ENCODE measurements at regions not wholly inside any gene's neighbourhood (a gene's known extent, or its start where the extent isn't known, plus 50 kb on each side); places are given as distances from the start of the nearest gene placed in this dataset.

DNA sequence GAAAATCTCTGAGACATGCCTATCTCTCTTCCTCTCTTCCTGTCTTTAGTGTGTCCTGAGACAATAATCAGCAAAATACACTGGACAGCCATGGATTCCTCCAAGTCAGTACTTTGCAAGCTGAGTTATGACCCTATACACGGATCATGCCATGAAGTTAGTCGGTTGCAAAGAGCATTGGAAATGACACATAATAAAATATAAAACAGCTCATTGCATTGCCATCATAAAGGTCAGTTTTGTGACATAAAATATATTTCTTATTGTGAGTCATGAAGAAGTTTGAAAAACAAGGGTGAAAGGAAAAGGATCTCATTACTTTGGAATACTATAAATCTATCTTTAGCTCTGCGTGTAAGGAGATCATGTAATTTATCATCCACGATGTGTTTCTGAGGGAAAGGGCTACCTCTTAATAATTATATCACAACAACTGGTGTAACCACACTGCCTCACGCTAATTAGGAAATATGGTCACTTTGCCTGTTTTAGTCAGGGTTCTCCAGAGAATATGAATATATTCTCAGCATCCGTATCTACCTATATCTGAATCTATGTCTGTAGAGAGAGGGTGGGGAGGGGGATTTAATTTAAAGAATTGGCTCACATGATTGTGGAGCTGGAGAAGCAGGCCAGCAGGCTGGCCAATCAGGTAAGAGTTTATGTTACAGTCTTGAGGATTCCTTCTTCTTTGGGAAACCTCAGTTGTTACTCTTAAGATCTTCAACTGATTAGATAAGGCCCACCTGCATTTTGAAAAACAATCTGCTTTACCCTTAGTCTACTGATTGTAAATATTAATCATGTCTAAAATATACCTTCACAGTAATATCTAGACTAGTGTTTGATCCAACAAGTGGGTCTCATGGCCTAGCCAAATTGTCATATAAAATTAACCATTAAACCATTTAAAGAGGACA lies 198.8 kb downstream of the FAT3 start:
- no peak for DNase-seq (ENCODE audit: extremely low read depth, low read depth)

DNA sequence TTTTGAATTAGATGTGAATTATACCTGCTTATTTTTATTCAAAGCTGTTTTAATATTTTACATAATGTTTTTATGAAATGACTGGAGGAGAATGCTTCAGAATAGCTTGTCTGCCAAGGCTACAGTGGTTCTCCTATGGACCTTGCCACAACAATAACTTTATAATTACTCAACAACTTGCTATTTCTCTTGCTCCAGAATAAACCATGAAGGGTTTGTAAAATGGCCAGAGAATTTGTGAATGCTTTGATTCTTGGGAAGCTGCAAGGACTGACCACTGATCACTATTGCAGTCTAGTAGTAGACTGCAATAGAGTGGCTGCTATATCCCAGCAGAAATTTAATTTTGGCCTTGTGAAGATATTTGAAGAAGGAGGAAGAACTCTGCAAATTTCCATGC lies 199.7 kb downstream of the FAT3 start:
- no peak for DNase-seq (ENCODE audit: extremely low read depth, low read depth)

DNA sequence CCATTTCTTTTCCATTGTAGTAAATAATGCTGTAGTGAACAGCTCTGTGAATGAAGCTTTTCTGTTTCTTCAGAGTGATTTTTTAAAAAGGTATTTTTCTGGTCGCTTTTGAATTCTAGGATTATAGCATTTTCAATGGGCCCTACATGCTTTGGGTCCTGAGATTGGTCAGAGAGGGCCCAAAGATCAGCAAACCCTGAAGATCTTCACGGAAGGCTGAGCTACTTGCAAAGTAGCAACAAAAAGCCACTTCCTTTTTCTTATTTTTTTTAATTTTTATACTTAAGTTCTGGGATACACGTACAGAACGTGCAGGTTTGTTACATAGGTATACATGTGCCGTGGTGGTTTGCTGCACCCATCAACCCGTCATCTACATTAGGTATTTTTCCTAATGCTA lies 200.5 kb downstream of the FAT3 start:
- no peak for DNase-seq (ENCODE audit: extremely low read depth, low read depth)

DNA sequence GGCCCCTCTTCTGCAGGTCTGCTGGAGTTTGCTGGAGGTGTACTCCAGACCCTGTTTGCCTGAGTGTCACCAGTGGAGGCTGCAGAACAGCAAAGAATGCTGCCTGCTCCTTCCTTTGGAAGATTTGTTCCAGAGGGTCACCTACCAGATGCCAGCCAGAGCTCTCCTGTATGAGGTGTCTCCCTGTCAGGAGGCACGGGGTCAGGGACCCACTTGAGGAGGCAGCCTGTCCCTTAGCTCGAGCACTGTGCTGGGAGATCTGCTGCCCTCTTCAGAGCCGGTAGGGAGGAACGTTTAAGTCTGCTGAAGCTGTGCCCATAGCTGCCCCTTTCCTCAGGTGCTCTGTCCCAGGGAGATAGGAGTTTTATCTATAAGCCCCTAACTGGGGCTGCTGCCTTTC lies 207.9 kb downstream of the FAT3 start:
- no peak for DNase-seq (ENCODE audit: extremely low read depth, low read depth)

DNA sequence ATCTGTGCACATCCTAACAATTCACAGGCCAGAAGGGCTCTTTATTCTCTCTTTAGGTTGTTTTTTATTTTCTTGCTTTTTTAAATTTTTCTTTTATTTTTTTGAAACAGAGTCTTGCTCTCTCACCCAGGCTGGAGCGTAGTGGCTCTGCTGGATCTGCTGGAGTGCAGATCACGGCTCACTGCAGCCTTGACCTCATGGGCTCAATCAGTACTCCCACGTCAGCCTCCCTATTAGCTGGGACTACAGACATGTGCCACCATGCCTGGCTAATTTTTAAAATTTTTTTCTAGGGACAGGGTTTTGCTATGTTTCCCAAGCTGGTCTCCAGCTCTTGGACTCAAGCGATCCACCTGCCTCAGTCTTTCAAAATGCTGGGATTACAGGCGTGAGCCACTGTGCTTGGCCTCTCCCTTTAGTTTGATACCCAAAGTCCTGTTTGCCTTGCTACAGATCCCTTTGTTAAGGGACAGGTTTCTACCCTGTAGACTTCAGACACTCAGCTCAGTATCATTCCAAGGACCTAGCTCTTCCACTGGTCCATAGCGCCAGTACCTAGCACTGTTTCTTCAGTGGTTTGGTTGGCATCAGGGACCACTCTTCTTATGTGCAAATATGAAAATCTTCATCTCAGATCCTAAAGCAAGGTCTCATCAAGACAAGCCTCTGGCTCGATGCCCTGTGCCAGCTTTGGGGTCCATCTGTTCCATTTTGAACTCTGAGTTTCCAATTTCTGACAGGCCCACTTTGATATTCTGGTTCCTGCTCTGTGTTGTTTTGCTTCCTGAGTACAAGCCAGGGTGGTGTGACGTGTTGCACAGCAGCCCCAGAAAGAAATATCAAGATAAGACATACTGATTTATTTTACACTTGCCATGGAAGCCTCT lies 211.7 kb downstream of the FAT3 start:
- no peak for DNase-seq (ENCODE audit: extremely low read depth, low read depth)

DNA sequence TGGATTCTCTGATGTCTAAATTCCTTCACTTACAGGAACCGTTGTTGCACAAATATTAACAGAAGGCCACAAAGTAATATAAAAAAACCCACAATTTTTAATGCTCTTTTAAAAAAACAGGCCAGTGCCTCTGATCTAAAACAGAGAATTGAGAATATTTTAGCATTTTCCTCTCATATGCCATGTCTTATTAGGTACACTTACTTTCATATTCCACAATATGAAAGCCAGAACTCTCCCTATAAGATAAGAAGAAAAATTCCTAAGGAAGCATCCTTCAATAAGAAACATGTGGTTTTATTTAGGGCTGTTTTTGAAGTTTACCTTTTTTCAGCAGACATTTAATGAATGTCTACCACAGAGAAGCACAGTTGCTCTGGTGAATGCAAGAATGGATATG lies 214.5 kb downstream of the FAT3 start:
- DNase-seq (ENCODE audit: extremely low read depth, low read depth) = no peak

DNA sequence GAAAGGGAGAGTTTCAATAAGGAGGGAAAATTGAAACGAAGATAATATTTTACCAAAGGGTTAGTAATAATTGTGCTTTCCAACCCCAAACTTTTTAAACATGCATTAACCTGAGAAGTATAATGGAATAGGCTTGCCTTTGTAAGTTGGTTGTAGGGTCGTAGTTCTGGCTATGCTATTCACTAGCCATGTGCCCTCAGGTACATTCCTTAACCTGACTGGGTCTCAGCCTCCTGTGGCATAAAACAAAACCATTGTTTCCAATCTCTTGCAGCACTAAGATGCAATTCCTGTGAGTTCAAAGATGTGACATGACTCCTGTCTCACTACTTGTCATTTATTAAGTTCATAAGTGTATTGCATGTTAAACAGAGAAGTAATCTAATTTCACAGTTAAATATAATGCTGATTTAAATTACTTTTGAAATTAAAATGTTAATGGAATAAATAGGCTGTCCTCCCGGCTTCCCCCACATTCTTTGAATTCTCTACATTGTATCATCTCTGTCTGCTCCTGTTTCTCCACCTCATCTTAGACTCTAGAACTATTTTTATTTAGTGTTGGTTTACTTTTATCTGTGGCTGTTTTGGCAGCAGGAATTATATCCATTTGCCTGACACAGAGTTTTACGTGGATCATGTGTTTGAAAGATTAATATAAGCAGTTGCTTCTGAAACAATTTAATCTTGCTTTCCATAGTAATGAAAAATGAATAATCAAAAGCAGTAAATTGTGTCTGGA lies 216.3 kb downstream of the FAT3 start:
- DNase-seq (ENCODE audit: extremely low read depth, low read depth) = no peak

DNA sequence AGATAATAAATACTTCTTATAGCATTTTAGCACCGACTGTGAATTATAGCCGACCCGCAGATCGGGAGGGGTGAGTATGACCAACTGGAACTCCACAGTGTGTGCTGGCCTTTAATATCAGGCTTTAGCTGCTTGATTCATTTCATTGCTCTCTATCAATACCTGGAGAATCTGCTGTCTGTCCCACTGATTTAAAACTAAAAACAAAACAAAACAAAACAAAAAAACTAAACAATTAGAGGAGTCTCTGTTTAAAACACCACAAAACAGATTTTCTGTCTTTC lies 216.8 kb downstream of the FAT3 start:
- DNase-seq (ENCODE audit: extremely low read depth, low read depth) = no peak

DNA sequence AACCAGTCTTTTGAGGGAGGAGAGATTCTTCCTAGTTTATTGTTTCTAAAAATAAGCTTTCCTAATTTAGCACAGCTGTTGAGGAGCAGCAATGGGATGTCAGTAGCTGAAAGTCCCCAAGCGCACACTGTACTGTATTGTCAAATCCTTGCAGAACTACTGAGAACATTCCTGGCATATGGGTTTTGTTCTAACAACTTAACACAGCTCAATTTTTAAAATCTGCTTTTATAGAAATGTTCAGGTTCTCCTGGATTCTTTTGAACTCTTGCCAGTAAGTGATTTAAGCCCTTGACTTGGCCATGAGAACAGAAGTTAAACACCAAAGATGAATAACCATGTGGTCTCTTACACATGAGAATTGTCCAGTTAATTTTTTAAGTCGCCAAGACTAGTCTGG lies 218.6 kb downstream of the FAT3 start:
- DNase-seq (ENCODE audit: extremely low read depth, low read depth) = no peak

DNA sequence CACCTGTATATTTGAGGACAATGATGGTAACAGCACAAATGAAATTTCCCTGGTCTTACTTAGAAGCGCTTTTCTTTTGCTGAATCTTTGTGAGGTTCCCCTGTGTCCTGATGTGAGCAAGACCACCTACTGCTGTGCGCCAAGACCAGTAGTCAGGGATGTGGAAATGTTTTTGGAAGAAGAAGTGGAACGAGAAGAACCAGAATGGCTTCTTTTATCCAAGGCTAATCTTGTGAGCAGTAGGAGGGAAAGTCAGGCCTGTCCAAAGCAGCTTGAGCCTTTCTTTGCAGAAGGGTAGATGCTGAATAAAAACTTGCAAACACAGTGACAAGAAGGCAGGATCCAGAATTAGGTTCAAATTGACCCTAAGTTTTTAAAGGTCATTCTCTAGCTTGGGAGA lies 223.0 kb downstream of the FAT3 start:
- no peak for DNase-seq (ENCODE audit: extremely low read depth, low read depth)

DNA sequence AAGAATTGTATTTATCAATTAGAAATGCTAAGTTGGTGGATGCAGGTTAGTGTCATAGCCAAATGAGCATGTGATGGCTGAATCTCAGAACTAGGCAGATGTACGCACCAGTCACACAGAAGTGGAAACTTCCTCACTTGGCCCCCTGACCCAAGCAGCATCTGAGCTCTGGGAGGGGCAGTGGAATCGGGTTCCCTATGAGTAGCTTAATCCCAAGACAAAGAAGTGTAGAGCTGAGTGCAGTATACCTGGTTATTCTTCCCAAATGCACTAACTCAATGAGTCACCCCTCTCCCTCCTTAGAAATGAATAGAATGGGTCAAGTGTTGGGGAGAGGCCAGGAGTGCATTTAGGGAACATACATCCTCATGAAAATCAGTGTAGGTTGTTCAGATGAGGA lies 224.6 kb downstream of the FAT3 start:
- DNase-seq (ENCODE audit: extremely low read depth, low read depth) = no peak

DNA sequence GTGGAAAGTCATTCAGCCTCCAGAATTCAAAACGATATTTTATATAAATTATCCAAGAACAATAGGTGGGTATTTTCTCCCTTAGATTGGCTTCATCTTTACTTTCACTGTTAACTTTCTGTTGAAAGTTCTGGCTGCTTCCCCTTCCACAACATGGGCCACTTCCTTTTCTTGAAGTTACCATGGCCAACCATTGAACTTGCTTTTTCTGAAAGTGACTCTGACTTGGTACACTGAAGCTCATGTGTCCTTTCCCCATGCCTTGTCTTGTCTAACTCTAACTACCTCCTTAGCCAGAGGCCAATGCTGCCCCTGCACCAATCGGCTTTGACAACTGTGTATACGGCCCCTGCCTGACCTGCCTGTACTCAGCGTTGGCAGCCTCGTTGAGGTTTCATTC lies 225.2 kb downstream of the FAT3 start:
- DNase-seq (ENCODE audit: extremely low read depth, low read depth) = no peak

DNA sequence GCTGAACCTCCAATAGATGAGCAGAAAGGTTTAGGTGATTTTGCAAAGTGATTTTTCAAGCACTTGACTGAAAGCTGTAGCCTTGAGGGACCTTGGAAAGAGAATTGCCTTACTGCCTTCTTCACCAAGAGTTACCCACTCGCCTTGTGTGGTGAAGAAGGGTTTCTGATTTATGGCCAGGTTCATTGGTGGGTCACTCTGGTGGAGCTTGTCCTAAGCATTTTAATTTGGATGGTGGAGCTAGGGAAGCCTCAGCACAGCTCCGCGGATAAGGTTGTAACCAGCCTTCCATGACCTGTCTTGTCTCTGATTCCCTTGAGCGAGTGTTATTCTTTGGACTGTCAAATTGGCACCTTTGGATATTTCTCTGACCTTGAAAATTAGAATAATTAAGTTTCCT lies 226.4 kb downstream of the FAT3 start:
- DNase-seq (ENCODE audit: extremely low read depth, low read depth) = no peak

DNA sequence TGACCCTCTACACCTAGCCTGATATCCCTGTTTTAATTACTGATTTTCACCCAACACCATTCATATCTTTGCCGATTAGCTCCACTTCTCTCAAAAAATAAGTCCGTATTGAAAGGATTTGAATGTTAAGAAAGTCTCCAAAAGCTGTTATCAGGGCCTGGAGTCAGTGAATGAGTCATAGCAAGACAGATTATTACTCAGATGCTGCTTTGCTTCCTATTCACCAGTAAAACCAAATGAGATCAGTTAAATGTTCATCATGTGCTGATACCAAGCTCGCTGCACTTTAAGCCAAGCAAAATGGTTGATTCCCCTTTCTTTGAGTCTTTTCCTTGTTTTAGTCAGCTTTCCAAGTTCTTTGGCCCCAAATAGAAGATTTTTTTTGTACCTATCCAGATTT lies 228.4 kb downstream of the FAT3 start:
- DNase-seq (ENCODE audit: extremely low read depth, low read depth) = no peak

DNA sequence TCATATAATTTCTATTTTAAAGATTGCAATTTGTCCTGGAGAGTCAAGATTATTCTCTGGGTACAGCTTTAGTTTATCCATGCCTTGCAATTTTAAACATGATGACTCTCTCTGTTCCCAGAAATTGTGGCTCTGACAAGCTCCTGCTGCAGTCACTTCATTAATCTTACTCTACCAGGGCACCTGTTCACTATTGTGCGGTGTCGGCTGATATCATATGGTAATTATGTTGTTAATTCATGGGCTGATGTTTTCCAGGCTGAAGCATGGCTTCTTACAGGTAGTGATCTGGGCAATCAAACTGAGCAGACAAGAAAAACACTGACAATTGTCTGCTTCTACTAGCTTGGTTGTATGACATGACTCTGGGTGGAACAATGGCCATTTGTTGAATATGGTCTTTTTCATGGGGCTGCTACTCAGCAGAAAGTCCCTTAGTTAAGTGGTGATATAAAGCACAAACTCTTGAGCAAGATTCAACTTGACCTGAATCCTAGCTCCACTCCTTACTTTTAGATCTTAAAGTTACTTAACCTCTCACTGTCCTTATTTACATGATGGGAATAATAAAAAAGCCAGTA lies 230.7 kb downstream of the FAT3 start:
- DNase-seq (ENCODE audit: extremely low read depth, low read depth) = no peak

DNA sequence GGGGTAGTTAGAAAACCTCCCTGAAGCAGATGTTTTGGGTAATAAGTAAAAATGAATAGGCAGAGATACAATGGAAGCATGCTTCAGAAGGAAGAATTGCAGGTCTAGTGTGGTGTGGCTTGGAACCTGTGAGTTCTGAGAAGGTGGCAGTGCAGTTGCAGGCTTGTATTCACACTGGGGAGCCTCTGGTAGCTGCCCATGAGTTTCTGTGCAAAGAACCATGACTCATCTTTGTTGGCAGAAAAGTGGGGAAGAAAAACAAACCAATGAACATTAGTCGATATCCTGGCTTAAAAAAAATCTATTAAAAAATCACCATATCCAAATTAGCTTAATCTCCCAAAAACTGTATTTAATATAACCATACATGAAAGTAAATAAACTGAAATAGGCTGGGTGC lies 232.6 kb downstream of the FAT3 start:
- DNase-seq (ENCODE audit: extremely low read depth, low read depth) = no peak

DNA sequence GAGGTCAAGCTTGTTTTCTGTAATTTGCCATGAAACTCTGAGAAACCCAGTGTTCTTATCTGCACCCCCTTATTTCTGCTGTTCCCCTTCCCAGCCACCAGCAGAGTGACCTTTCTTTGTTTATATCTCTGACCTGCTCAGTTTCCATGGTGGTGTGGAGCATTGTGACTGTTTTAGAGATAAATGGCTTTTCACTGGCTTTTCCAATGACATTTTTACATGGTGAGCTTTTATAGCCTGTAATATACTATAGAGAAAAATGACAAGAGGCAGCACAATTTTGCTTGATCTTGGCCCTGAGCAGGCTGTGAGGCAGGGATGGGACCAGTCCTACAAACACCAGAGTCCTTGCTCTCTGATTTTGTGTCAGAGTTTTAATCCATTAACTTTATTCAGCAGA lies 233.9 kb downstream of the FAT3 start:
- DNase-seq (ENCODE audit: extremely low read depth, low read depth) = no peak

DNA sequence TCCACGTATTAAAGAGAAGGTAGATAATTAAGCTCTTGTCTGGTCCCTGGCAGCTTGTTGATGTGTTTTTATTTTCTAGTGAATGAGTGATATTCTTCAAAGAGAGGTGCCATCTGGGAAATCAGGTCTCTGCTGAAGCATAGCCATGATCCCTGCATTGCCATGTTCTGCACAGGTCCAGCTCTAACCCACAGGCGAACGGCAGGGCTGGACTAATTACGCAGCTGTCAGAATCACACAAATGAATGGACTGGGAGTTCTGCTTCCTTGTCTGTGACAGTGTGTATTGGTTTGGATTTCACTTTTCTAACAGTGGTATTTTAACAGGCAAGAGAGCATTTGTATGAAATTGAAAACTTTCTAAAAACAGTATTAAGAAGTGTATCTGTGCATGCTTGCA lies 235.6 kb downstream of the FAT3 start:
- DNase-seq (ENCODE audit: extremely low read depth, low read depth) = no peak

DNA sequence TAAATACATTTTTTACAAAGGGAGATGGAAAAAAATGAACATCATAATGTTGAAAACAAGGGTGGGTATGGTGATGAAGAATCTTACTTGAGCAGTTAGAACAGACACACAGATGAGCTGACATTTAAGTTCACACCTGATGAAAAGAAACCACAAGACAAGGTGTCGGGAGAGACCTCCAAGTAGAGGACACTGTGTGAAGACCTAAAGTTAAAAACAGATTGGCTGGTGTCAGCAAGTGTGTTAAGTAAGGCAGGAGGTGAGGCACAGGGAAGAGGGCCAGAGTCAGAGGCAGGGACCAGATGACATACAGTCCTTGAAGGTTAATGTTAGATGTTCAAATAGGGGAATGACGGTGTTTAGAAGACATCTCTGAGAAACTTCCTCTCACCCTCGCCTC lies 236.8 kb downstream of the FAT3 start:
- DNase-seq (ENCODE audit: extremely low read depth, low read depth) = no peak

DNA sequence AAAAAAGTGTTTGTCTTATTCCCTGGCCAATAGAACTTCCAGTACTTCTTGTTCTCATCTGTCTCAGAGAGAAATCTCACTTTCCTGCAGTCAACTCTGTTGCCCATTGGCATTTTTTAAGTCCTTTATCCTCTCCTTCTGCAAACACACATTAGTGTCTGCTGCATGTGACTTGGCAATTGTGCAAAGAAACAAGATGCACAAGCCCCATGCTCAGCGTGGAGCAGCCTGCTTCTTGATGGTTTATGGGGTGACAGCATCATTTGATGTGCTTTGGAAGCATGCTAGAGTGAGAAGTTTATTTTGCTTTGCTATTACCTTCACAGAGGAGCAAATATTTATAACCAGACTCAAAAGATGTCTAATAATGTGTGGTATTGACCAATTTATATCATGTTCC lies 238.2 kb downstream of the FAT3 start:
- DNase-seq (ENCODE audit: extremely low read depth, low read depth) = no peak

DNA sequence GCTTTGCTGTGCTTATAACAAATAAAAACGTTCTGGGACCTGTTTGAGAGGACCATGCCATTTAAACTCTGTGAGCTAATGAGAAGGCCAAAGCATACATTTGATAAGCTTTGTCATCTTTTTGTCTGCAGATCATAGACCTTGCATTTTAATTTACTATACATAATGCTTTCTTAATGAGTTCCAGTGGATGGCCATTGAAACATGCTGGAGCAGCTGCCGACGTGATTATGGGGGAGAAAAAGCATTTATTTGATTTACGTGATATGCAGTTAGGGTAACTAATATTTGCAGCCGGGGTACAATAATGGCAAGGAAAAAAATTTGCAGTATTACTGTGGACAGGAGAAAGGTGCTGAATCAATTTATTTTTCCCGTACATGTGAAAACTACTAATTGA lies 240.2 kb downstream of the FAT3 start:
- DNase-seq (ENCODE audit: extremely low read depth, low read depth) = no peak

Data from NCI-H460 (cell line).